Suprapubic skin (tissue), 4 donors: ENCODE measurements at regions not wholly inside any gene's neighbourhood (a gene's known extent, or its start where the extent isn't known, plus 50 kb on each side); places are given as distances from the start of the nearest gene placed in this dataset.

ENCODE experiments used
- DNase-seq, 2 donors: peaks; one replicate each; pipeline ENCODE4 v3.0.0-alpha.2; 2019; ENCODE audit warnings: low spot score in 2 of 2
- H3K27ac ChIP-seq: fragments of 200-600 bp; sonication (generic); one replicate; pipeline ENCODE4 v1.5.1; 2019
- H3K27me3 ChIP-seq: fragments of 200-600 bp; sonication (generic); one replicate; pipeline ENCODE4 v1.5.1; 2019
- H3K36me3 ChIP-seq: fragments of 200-600 bp; sonication (generic); one replicate; pipeline ENCODE4 v1.5.1; 2019
- H3K4me1 ChIP-seq: fragments of 200-600 bp; sonication (generic); one replicate; pipeline ENCODE4 v1.5.1; 2019
- H3K4me3 ChIP-seq: fragments of 200-600 bp; sonication (generic); one replicate; pipeline ENCODE4 v1.5.1; 2019; ENCODE audit warnings: mild to moderate bottlenecking
- H3K9me3 ChIP-seq: fragments of 200-600 bp; sonication (generic); one replicate; pipeline ENCODE4 v1.5.1; 2019
- EP300 ChIP-seq: sonication (generic); formaldehyde crosslinking; IDR thresholded peaks from one replicate; pipeline ENCODE4 v1.6.1; 2017; ENCODE audit warnings: antibody characterized with exemption
- POLR2A ChIP-seq, 2 donors: fragments of 450-650 bp; IDR thresholded peaks; one replicate each; pipeline ENCODE4 v1.6.1; 2017; ENCODE audit warnings: antibody characterized with exemption in 2 of 2, mild to moderate bottlenecking in 2 of 2, moderate library complexity in 2 of 2
- POLR2AphosphoS5 ChIP-seq, 3 donors: sonication (generic); formaldehyde crosslinking; IDR thresholded peaks; one replicate each; pipeline ENCODE4 v1.6.1; 2017; ENCODE audit warnings: antibody characterized with exemption in 3 of 3
- WGBS: methylation state at CpG from one replicate; pipeline ENCODE4 v1.1.5; 2018; 5-methylcytosine and 5-hydroxymethylcytosine counted together
- TF ChIP-seq, protein P1 (sequence below), 2 donors: fragments of 200-600 bp in 1 of 2; fragments of 450-650 bp in 1 of 2; sonication (generic) in 1 of 2; IDR thresholded peaks; one replicate each; pipeline ENCODE4 v1.5.1; 2016 to 2019; ENCODE audit warnings: antibody characterized with exemption in 2 of 2, mild to moderate bottlenecking in 1 of 2, moderate library complexity in 1 of 2

GRCh38 chr14:51581017-51581881 is 70.5 kb upstream of the FRMD6 start:
- no peak for DNase-seq
- WGBS: 83% methylated on average over 4 of the region's 4 CpGs
- no peaks in the 10 kb centered on the region for H3K27me3 ChIP-seq
- no peaks in the 10 kb centered on the region for H3K36me3 ChIP-seq
- H3K4me1 ChIP-seq: peaks cover 7% of the 10 kb centered on the region
- no peak overlapping the region for H3K27ac ChIP-seq
- H3K4me3 ChIP-seq: no peak overlapping the region
- no peaks in the 10 kb centered on the region for H3K9me3 ChIP-seq
- TF ChIP-seq POLR2A (IDR thresholded peaks at IDR 0.05) (no peak), POLR2AphosphoS5 (IDR thresholded peaks at IDR 0.05) (no peak), EP300 (no peak)
- TF ChIP-seq, protein P1, sequence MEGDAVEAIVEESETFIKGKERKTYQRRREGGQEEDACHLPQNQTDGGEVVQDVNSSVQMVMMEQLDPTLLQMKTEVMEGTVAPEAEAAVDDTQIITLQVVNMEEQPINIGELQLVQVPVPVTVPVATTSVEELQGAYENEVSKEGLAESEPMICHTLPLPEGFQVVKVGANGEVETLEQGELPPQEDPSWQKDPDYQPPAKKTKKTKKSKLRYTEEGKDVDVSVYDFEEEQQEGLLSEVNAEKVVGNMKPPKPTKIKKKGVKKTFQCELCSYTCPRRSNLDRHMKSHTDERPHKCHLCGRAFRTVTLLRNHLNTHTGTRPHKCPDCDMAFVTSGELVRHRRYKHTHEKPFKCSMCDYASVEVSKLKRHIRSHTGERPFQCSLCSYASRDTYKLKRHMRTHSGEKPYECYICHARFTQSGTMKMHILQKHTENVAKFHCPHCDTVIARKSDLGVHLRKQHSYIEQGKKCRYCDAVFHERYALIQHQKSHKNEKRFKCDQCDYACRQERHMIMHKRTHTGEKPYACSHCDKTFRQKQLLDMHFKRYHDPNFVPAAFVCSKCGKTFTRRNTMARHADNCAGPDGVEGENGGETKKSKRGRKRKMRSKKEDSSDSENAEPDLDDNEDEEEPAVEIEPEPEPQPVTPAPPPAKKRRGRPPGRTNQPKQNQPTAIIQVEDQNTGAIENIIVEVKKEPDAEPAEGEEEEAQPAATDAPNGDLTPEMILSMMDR (IDR thresholded peaks at IDR 0.05): no peak

- no peaks in the 10 kb centered on the region for H3K36me3 ChIP-seq
- no peak overlapping the region for H3K4me3 ChIP-seq
- H3K27ac ChIP-seq: no peak overlapping the region
- WGBS: 82% methylated on average over 2 of the region's 2 CpGs
- no peak for DNase-seq
- H3K27me3 ChIP-seq: no peaks in the 10 kb centered on the region
- no peaks in the 10 kb centered on the region for H3K9me3 ChIP-seq
- TF ChIP-seq EP300 (no peak), POLR2A (IDR thresholded peaks at IDR 0.05) (no peak), POLR2AphosphoS5 (IDR thresholded peaks at IDR 0.05) (no peak)
- TF ChIP-seq, protein P1 (IDR thresholded peaks at IDR 0.05): no peak
- H3K4me1 ChIP-seq: peaks cover 1% of the 10 kb centered on the region
Measured at GRCh38 chr14:51582437-51582836, 69.3 kb upstream of the FRMD6 start.

GRCh38 chr14:51585055-51585454 is 66.7 kb upstream of the FRMD6 start:
- Histone ChIP-seq H3K4me3 (no peak overlapping the region), H3K36me3 (no peaks in the 10 kb centered on the region), H3K27ac (no peak overlapping the region), H3K4me1 (no peaks in the 10 kb centered on the region), H3K9me3 (no peaks in the 10 kb centered on the region), H3K27me3 (no peaks in the 10 kb centered on the region)
- no peak for TF ChIP-seq POLR2AphosphoS5 (IDR thresholded peaks at IDR 0.05)
- TF ChIP-seq POLR2A (IDR thresholded peaks at IDR 0.05): no peak
- TF ChIP-seq EP300: no peak
- TF ChIP-seq, protein P1 (IDR thresholded peaks at IDR 0.05): no peak
- 83% methylated on average over 5 of the region's 5 CpGs for WGBS
- DNase-seq: no peak

GRCh38 chr14:51592836-51593235 is 58.9 kb upstream of the FRMD6 start:
- no peaks in the 10 kb centered on the region for H3K27me3 ChIP-seq
- no peaks in the 10 kb centered on the region for H3K9me3 ChIP-seq
- H3K27ac ChIP-seq: no peak overlapping the region
- DNase-seq: no peak
- no peaks in the 10 kb centered on the region for H3K36me3 ChIP-seq
- TF ChIP-seq EP300 (no peak), POLR2A (IDR thresholded peaks at IDR 0.05) (no peak), POLR2AphosphoS5 (IDR thresholded peaks at IDR 0.05) (no peak)
- TF ChIP-seq, protein P1 (IDR thresholded peaks at IDR 0.05): no peak
- no peak overlapping the region for H3K4me3 ChIP-seq
- H3K4me1 ChIP-seq: no peaks in the 10 kb centered on the region
- 72% methylated on average over 2 of the region's 2 CpGs for WGBS

GRCh38 chr14:51593397-51593796 is 58.3 kb upstream of the FRMD6 start:
- H3K9me3 ChIP-seq: no peaks in the 10 kb centered on the region
- WGBS: 55% methylated on average over 5 of the region's 5 CpGs
- no peak overlapping the region for H3K4me3 ChIP-seq
- DNase-seq: no peak
- H3K4me1 ChIP-seq: no peaks in the 10 kb centered on the region
- H3K27ac ChIP-seq: no peak overlapping the region
- no peaks in the 10 kb centered on the region for H3K27me3 ChIP-seq
- no peak for TF ChIP-seq POLR2A (IDR thresholded peaks at IDR 0.05)
- TF ChIP-seq, protein P1 (IDR thresholded peaks at IDR 0.05): no peak
- no peak for TF ChIP-seq EP300
- no peak for TF ChIP-seq POLR2AphosphoS5 (IDR thresholded peaks at IDR 0.05)
- H3K36me3 ChIP-seq: no peaks in the 10 kb centered on the region
